Activated CD4-positive, alpha-beta T cell treated with anti-CD3 and anti-CD28 coated beads, Interleukin-2, Interleukin-4, amounts not matched to agents 100 ng/mL and 50 ng/mL, durations not matched to agents 16 hours and 8 hours (primary cell): ENCODE measurements at regions not wholly inside any gene's neighbourhood (a gene's known extent, or its start where the extent isn't known, plus 50 kb on each side); places are given as distances from the start of the nearest gene placed in this dataset.
"Not testable (repeated sequence)": the region's sequence is repeated elsewhere in the genome, so short reads cannot be mapped to it uniquely, and the experiment has no call there.

Experiments
- DNase-seq: peaks from one replicate; pipeline ENCODE4 v3.0.0-alpha.2; 2020; ENCODE audit warnings: low spot score

DNA sequence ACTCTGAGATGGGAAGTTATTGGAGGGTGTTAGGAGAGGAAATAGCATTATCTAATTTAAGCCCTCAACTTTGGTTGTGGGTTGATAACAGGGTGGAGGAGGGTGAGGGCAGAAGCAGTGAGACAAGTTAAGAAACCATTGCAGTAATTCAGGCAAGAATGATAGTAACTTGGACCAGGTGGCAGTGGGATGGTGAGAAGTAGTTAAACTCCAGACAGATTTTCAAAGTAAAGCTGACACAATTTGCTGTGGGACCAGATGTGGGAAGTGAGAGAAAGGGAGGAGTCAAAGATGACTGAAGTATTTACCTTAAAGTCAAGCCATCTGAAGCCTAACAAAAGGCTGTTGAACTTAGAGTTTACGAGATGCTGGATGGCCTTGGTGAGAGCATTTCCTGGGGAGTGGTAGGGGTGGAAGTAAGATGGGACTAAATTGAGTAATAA, 163.2 kb upstream of the KLF7 start:
- DNase-seq, result no peak

DNA sequence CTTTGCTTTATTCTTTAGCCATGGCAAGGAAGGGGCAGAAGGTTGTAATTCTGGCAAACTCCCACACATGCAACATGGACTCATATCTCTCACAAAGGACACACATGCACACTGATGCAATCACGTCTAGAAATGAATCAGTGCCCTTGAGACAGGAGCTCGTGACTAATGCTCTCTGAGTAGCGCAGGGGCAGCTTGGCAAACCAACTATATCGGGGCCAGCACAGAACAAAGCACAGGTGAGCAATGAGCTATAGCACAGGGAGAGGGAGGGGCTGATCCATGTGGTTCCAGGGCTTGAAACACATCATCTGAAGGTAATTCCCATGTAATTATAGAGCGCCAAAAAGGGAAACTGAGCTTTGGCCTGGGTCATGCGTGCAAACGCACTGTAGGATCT, 165.2 kb upstream of the KLF7 start:
- peak; percentile 96 for DNase-seq

DNA sequence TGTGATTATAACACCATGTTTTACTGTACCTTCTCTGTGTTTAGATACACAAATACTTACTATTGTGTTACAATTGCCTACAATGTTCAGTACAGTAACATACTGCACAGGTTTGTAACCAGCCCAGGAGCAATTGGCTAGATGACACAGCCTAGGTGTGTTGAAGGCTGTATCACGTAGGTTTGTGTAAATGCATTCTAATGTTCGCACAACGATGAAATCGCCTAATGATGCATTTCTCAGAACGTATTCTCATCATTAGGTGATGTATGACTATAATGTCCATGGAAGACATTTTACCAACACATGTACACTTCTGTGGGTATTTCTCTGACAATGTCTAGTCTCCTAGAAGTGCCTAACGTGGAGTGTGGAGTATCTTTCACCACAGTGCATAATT, 165.9 kb upstream of the KLF7 start:
- DNase-seq, result no peak

DNA sequence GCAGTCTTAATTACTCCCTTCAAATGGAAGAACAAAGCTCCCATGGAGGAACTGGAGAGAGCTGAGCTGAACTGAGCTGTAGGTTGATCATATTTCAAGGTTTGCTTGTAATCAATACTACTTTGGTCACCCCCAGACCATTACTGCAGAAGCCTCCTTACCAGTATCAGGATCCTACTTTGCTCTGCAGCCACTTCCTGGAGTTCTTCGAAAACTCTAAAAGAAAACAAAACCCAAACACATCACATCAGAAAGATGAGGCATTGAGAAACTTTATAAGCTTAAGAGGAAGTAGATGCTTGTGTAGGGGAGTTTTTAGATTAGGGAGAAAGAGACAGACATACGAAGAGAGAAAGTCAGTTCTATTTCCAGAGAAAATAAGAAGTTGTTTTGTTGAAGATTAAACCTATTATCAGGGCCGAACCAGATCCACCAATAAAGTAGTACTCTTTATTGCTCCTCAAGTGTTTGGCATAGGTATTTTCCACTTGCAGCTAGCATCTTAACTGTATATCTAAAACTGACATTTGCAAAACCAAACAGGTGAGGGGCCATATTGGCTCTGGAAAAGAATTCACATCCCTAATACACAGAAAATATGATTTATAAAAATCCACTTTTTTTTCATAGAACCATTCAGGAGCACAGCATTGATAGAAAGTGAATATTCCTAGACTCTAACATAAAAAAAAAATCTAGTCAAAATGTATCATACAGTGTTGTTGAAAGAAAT, 166.9 kb upstream of the KLF7 start:
- DNase-seq, result peak; percentile 59

DNA sequence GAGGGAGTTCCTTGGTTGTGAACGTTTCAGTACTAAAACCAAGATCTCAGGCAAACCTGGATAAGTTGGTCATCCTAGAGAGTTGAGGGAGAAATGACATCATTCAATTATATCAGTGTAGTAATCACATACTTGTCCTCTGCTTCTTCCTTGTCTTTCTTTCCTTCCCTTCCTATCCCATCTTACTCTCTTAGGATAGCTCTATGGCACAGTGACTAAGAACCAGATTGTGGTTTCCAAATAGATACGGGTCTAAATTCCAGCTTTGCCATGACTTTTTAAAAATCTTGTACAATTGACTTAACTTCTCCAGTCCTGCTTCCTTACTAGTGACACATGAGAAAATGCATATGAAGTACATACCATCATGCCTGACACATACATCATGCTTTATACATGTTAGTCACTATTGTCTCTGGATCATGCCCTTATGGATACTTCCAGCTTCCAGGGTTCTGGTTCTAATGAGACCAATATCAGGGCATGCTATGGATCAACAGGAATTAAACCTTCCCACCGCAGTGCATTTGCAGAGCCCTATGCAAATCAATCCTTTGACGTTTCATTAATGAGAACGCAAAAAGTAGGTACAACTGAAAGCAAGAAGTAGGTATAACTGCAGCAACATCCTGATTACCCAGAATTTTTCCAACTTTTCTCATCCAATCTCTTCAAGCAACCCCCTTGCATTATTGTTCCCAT, 168.0 kb upstream of the KLF7 start:
- DNase-seq, result no peak

DNA sequence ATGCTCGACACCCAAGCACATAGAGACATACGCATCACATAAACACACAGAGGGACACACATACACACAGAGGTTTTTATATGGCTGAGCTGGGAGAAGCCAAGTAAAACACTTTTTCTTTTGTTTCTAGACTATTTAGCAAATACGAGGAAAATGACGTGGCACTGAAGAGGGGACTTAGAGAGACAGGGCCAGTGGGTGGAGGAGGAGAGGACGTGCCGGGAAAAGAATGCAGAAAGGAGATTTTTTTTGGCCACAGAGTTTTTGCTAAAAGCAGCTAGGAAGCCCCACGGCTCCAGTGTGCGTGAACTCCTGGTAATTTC, 168.5 kb upstream of the KLF7 start:
- DNase-seq, result no peak

DNA sequence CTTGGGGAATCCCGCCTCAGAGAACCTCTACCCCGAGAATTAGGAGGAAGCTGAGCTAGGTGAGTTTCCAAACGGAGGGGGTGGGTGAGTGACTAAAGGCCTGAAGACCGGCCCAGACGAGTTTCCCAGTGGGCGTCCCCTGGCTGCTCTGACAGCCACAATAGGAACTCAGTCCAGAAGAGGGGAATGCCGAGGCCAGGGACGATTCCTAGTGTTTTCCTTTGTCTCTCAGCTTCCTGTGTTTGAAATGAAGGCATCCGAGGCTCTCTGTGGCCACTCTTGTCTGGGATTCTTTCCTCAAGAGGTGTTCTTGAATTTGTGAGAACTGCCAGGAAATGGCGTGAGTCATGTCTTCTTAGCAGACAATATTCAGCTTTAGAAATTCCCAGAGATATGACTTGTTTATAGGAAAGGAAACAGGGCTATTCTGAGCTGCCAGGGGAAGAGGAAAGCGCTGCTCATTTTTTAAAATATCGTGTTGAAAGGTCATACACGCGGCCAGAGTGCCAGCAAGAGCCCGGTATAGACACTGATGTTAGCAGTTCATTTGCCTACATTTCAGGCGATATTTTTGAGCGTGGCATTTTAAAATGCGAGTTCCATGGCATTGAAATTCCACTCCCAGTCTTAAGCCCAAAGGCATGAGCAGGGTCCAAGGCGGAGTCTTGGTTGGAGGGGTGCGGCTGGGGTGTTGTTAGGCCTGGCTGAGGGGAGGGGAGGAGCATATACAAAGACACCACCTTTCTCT, 169.1 kb upstream of the KLF7 start:
- no peak for DNase-seq

DNA sequence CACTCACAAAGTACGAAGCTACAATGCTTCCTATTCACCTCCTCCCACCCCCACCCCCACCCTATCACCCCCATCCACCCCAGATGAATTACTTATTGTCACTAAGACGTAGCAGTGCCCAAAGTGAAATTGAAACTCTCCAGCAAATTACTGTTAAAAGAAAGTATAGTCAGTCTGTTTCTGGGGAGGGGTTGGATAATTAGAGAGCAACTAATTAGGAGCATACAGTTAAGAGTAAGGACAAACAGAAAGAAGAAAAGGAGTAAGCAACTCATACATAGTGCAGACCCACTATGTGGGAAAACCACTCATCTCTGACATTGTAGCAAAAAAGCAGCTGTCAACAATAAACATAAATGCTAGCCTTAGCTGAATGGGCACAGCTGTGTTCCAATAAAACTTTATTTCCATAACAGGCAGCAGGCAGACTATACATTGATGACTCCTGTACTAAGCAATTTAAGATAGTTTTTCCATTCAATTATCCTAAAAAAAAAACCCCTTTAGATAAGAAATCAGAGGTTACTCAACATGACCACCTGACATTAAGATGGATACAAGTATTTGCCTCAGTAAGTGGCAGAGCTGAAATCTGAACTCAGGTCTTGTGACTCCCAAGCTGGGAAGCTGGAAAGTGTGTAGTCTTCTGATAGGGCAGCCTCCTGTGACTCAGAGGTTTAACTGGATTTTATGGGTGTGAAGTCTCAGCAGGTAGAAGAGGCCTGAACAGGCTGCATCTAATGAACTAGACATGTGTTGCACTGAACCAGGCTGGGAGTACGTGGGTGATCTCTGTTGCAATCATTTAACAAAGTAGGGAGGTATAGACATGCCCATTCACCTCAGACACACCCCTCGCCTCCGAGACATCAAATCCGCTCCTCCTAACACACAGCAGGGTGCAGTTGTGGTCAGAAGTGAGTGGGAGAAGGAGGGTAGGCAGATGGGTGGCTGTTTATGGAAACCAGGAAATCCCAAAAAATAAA, 171.8 kb upstream of the KLF7 start:
- peak; percentile 44 for DNase-seq

DNA sequence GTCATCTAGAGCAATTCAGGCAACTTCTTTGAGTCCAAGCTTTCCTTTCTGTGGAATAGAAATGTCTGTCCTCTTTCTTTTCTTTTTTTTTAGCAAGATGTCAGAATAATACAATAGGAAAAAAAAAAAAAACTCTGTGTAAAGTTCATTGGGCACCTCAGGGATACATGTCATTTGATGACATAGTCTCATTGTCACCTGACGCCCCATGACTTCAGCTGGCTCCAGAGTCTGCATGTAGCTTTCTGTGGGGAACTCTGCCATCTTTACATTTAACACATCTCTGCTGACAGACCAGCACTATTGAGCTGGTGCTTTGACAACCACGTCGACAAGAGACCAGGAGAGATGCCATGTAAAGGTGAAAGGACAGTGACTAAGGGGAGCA, 172.5 kb upstream of the KLF7 start:
- no peak for DNase-seq

DNA sequence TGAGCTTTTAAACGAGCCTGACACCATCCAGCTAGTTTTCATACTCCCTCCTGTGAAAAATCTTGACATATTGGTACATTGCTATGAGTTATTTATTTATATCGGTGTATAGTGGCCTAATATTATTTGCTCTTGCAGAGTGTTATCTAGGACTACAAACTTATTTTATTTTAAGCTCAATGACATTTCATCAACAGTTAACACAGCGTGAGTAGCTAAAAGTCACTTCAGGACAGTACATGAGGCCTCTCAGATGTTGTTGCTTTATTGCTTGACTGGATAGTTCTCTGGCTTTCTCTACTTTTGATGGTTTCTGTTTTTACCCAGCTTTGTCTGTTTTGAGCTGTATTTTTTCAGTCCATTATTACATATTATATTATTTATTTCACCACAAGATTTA, 172.9 kb upstream of the KLF7 start:
- DNase-seq, result no peak

DNA sequence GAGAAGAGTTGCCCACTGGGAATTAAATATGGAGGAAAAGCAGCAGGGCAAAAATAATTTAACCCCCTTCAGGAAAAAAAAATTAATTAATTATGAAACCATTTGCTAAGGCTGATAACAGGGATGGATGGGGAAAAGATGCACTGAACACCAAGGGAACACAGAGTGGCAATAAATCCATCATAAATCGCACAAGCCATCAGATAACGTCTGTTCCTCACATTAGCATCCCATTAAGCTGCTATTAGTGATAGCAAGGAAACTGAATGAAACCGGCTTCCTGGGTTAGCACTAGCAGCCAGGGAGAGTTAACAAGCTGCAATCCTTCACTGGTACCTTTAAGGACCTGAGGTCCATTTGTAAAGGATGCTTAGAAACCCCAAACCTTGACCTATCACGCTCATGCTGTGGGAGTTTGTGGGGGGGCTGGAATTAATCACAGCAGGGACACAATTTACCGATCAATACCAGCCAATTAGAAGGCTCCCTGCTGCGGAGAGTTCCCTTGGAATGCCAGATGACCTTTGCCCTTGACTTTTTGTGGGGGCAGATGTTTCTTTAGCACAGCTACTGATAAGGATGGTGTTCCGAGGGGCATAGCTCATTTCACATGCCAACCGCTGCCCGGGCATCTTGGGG, 175.5 kb upstream of the KLF7 start:
- no peak for DNase-seq

DNA sequence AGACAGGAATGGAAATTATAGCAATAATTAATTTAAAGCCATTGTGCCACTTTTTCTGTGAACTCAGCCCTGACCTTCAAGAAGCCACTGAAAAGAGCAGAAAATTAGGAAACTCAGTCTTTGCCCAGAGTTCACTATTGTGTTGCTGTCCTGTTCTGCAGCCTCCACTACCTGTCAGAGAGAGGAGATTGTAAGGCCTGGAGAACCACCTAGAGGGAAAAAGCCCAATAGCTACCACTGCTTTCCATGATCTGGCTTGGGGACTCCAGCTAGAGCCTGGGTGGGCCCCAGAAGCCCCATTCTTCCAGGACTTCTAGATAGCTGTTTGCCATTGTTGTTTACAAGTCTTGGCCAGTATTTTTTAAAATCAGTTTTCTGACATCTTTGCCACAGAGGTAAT, 176.1 kb upstream of the KLF7 start:
- DNase-seq, result no peak

DNA sequence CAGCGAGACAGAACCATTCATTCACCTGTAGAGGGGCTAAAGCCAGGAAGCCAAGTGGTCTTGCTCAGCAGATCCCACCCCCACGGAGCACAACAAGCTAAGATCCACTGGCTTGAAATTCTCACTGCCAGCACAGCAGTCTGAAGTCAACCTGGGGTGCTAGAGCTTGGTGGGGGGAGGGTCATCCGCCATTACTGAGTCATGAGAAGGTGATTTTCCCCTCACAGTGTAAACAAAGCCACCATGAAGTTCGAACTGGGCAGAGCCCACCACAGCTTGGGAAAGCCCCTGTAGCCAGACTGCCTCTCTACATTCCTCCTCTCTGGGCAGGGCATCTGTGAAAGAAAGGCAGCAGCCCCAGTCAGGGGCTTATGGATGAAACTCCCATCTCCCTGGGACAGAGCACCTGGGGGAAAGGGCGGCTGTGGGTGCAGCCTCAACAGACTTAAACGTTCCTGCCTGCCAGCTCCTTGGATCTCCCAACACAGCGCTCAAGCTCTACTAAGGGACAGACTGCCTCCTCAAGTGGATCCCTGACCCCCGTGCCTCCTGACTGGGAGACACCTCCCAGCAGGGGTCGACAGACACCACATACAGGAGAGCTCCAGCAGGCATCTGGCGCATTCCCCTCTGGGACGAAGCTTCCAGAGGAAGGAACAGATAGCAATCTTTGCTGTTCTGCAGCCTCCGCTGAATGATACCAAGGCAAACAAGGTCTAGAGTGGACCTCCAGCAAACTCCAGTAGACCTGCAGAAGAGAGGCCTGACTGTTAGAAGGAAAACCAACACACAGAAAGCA, 179.0 kb upstream of the KLF7 start:
- not testable (repeated sequence) for DNase-seq

DNA sequence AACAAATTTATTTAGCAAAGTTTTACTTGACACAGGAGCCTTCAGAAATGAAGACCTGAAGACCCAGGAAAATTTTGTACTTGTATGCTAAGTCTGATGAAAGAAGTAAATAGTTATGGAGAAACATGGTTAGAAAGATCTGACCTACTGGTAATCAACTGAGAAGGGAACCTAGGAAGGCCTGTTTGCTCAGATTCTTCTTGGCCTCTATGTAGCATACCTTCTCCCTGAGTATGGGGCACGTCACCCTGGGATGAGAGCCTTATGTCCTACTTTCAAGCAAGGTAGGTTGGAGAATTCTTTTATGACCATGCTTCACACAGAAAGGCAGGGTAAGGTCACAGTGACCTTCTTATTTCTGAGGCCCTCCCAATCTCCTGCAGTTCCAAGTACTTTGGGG, 178.6 kb upstream of the CREB1 start:
- DNase-seq, result no peak

DNA sequence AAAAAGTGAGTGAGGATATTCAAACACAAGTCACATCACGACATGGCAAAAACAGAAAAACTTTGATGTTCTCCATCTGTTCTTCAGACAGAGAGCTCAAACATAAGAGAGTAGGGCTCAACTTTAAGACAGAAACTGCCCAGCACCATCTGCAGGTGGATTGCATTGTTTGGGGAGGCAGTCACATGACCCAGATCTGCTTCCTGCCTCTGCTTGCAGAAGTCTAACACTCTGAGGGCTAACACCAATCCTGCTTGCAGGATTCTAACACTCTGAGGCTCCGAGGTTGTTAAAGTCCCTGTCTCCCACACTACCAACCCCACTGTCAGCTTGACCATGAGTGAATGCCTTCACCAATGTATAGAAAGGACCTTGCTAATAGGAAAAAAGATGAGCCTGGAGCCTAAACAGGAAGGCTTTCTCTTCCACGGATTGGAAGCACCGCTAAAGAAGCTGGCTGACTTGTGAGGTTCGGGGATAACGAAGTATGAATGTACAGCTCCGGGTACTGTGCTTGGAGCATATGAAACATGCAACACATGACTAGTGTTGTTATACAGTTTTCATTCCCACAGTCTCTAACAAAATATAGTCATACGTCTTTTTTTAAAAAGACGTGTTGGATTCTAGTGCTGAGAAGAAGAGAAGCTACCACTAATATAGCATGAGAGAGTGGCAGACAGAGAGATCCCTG, 176.6 kb upstream of the CREB1 start:
- no peak for DNase-seq

DNA sequence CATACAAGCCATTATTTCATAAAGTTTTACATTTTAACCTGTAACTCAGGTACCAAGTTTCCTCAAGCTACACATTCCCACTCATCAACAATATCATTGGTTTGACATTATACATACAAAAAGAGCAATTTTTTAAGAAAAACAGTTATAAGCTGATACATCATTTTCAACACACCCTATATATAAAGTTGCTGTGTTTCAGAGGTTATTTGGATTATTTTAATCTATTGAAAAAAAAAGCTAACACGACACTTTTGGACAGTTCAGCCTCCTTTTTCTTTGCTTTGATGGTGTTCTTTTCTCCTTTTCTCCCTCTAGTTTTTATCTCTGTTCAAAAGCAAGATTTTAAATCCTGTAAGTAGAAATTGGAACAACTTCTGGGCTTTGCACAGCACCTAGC, 175.9 kb upstream of the CREB1 start:
- no peak for DNase-seq

DNA sequence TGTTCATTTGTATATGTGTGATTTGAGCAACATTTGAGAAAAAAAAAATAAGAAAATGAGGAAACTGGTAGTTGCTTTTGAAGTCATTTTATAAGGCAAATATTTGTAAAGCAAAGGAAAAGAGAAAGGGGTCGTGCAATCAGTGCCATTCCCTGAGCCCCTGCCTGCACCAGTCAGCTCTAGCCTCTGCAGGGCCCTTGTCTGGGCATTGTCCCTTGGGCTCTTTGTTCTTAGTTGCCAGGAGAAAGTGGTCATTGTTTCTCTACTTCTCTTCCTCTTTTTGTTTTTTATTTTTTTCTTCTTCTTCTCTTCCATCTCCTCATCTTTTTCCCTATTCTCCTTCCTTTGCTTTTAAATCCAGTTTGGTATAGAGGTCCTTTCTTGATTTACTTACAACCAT, 175.3 kb upstream of the CREB1 start:
- DNase-seq, result no peak

DNA sequence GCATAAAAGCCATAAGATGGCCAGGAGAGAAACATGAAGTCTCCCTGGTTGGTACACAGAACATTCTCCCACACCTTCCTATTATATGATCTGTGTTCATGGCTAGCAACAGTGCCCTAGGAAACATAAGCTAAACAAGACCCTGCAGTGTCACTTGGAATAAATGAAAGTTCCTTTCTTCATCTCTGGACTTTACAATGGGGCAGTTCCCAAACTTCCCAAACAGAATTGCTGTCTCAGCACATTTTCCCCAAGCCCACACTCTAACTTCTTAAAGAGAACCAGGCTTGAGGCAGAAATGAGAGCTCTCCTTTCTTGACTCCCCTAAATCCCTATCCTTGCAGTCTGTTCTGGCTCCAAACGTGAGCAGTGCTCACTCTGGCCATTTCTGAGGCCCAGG, 173.2 kb upstream of the CREB1 start:
- DNase-seq, result no peak

DNA sequence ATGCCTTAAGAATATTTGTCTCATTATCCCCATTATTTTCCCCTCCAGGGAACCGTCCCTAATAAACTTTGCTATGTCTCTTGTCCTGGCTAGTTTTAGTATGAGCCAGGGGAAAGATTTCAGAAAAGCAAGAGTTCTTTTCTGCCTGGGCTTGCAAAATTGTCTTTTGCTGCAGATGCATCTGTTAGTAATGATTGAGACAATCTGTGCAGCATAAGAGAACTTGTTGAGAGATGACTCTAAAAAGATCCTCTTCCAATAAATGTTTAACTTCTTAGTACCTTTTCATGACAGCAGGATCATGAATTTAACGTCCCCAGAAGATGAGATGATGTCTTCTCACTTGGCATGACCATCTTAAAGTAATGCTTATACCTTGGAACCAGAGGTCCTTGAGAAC, 172.5 kb upstream of the CREB1 start:
- no peak for DNase-seq

DNA sequence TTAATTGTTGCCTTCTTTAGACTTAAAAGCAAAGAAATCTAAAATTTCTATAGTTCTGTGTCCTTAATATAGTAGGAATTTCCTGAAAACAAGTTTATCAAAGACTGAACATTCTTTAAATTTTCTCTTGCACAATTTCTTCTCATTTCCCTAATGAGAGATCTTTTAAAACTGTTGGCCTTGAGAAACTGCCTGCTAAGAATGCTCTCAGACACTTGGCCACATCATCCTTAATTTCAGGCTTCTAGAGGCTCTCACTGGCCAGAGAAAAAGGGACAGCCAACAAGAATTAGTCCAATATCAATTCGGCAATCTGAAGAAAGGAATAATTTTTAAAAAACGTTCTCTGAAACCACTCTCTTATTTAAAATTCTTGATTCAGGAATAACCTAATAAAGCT, 167.0 kb upstream of the CREB1 start:
- no peak for DNase-seq
